KMS-11 (cell line): ENCODE measurements at regions not wholly inside any gene's neighbourhood (a gene's known extent, or its start where the extent isn't known, plus 50 kb on each side); places are given as distances from the start of the nearest gene placed in this dataset.

ENCODE experiments used
- H2AFZ ChIP-seq: fragments of 200-600 bp; sonication (generic); 2 replicates; pipeline ENCODE4 v1.6.1; 2016; ENCODE audit warnings: antibody characterized with exemption, mixed run types, low read depth
- H3K27ac ChIP-seq: fragments of 200-600 bp; sonication (generic); 2 replicates; pipeline ENCODE4 v1.6.1; 2016; ENCODE audit warnings: mild to moderate bottlenecking, mixed run types
- H3K27me3 ChIP-seq: fragments of 200-600 bp; sonication (generic); 2 replicates; pipeline ENCODE4 v1.6.1; 2017; ENCODE audit warnings: mild to moderate bottlenecking, low read depth, mixed run types, moderate library complexity; ENCODE audit not compliant: insufficient read depth
- H3K36me3 ChIP-seq: fragments of 200-600 bp; sonication (generic); 2 replicates; pipeline ENCODE4 v1.6.1; 2017; ENCODE audit warnings: mild to moderate bottlenecking, mixed run types; ENCODE audit not compliant: insufficient read depth
- H3K4me1 ChIP-seq: fragments of 200-600 bp; sonication (generic); 2 replicates; pipeline ENCODE4 v1.6.1; 2016; ENCODE audit warnings: mild to moderate bottlenecking, low read depth, mixed run types; ENCODE audit not compliant: poor library complexity, severe bottlenecking
- H3K4me2 ChIP-seq: fragments of 200-600 bp; sonication (generic); 2 replicates; pipeline ENCODE4 v1.7.0; 2016; ENCODE audit warnings: mild to moderate bottlenecking, mixed run types
- H3K4me3 ChIP-seq: fragments of 200-600 bp; sonication (generic); IDR thresholded peaks from 2 replicates; pipeline ENCODE4 v1.6.1; 2017; ENCODE audit warnings: low read depth, low read length, mixed read lengths; ENCODE audit not compliant: insufficient read depth
- H3K79me2 ChIP-seq: fragments of 200-600 bp; sonication (generic); 2 replicates; pipeline ENCODE4 v1.6.1; 2016; ENCODE audit warnings: low read depth, mixed run types; ENCODE audit not compliant: insufficient read depth
- H3K9ac ChIP-seq: fragments of 200-600 bp; sonication (generic); 2 replicates; pipeline ENCODE4 v1.6.1; 2016; ENCODE audit warnings: mild to moderate bottlenecking, mixed run types
- H4K20me1 ChIP-seq: fragments of 200-600 bp; sonication (generic); 2 replicates; pipeline ENCODE4 v1.6.1; 2016; ENCODE audit warnings: mild to moderate bottlenecking, mixed run types; ENCODE audit not compliant: insufficient read depth
- CTCF ChIP-seq: fragments of 200-600 bp; sonication (generic); conservative IDR thresholded peaks from 2 replicates; pipeline ENCODE4 v1.6.1; 2017; ENCODE audit warnings: low read depth, mild to moderate bottlenecking, antibody characterized with exemption, low read length, moderate library complexity, mixed read lengths

GRCh38 chr20:17825960-17826843 lies 126.4 kb downstream of the BANF2 start:
- Histone ChIP-seq H3K4me3 (no peak overlapping the region), H3K79me2 (no peaks in the 10 kb centered on the region), H3K4me1 (no peaks in the 10 kb centered on the region), H2AFZ (no peak overlapping the region), H3K36me3 (no peaks in the 10 kb centered on the region), H3K9ac (no peak overlapping the region), H3K27ac (no peak overlapping the region), H4K20me1 (no peaks in the 10 kb centered on the region), H3K27me3 (no peaks in the 10 kb centered on the region), H3K4me2 (no peak overlapping the region)
- no peak for TF ChIP-seq CTCF

GRCh38 chr20:17825252-17825959 lies 125.6 kb downstream of the BANF2 start:
- Histone ChIP-seq H3K36me3 (no peaks in the 10 kb centered on the region), H3K9ac (no peak overlapping the region), H3K79me2 (no peaks in the 10 kb centered on the region), H2AFZ (no peak overlapping the region), H4K20me1 (no peaks in the 10 kb centered on the region), H3K4me1 (no peaks in the 10 kb centered on the region), H3K4me3 (no peak overlapping the region), H3K27ac (no peak overlapping the region), H3K4me2 (no peak overlapping the region), H3K27me3 (no peaks in the 10 kb centered on the region)
- no peak for TF ChIP-seq CTCF

- Histone ChIP-seq H3K4me2 (no peak overlapping the region), H3K36me3 (no peaks in the 10 kb centered on the region), H3K27me3 (no peaks in the 10 kb centered on the region), H3K4me3 (no peak overlapping the region), H3K79me2 (no peaks in the 10 kb centered on the region), H2AFZ (no peak overlapping the region), H3K9ac (no peak overlapping the region), H3K4me1 (no peaks in the 10 kb centered on the region), H3K27ac (no peak overlapping the region), H4K20me1 (no peaks in the 10 kb centered on the region)
- TF ChIP-seq CTCF = no peak
These were observed 125.0 kb downstream of the BANF2 start for GRCh38 chr20:17824676-17825251.

GRCh38 chr20:17823409-17824144 lies 123.8 kb downstream of the BANF2 start:
- H3K27ac ChIP-seq = no peak overlapping the region
- no peaks in the 10 kb centered on the region for H3K27me3 ChIP-seq
- TF ChIP-seq CTCF = no peak
- H3K79me2 ChIP-seq = no peaks in the 10 kb centered on the region
- H3K9ac ChIP-seq = no peak overlapping the region
- no peaks in the 10 kb centered on the region for H4K20me1 ChIP-seq
- no peak overlapping the region for H3K4me2 ChIP-seq
- H3K4me1 ChIP-seq = no peaks in the 10 kb centered on the region
- H2AFZ ChIP-seq = no peak overlapping the region
- H3K4me3 ChIP-seq = no peak overlapping the region
- H3K36me3 ChIP-seq = no peaks in the 10 kb centered on the region
